ENCODE measurements at regions not wholly inside any gene's neighbourhood (a gene's known extent, or its start where the extent isn't known, plus 50 kb on each side); places are given as distances from the start of the nearest gene placed in this dataset.

DNA sequence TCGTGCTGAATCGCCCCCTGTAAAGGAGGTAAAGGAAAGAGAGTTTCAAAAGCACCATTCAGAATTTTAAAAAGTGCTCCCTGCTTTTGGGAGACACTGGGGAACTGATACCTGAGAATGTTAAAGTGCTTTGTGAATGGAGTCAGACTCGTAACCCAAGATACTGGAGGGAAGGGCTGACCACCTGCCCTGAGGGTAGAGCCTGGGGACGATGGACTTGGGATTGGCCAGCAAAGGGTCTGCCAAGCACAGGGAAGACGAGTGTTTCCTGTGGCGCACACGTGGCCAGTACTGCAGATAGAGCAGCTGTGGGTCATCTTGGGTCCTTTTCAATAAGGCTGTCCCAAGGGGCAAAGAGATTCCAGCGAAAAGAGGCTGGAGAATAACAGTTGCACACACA, 1284.1 kb upstream of the AUTS2 start:
- TF ChIP-seq, protein P1, sequence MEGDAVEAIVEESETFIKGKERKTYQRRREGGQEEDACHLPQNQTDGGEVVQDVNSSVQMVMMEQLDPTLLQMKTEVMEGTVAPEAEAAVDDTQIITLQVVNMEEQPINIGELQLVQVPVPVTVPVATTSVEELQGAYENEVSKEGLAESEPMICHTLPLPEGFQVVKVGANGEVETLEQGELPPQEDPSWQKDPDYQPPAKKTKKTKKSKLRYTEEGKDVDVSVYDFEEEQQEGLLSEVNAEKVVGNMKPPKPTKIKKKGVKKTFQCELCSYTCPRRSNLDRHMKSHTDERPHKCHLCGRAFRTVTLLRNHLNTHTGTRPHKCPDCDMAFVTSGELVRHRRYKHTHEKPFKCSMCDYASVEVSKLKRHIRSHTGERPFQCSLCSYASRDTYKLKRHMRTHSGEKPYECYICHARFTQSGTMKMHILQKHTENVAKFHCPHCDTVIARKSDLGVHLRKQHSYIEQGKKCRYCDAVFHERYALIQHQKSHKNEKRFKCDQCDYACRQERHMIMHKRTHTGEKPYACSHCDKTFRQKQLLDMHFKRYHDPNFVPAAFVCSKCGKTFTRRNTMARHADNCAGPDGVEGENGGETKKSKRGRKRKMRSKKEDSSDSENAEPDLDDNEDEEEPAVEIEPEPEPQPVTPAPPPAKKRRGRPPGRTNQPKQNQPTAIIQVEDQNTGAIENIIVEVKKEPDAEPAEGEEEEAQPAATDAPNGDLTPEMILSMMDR (conservative IDR thresholded peaks at IDR 0.05 in 1 of 2, IDR thresholded peaks at IDR 0.05 in 1 of 2; ENCODE audit: low read depth in 1 of 2, low read length in 2 of 2) = no peak
- no peak for TF ChIP-seq EZH2 (IDR thresholded peaks at IDR 0.05; ENCODE audit: low read length, missing control alignments)

Data from fibroblast of lung (primary cell).